ENCODE measurements at regions not wholly inside any gene's neighbourhood (a gene's known extent, or its start where the extent isn't known, plus 50 kb on each side); places are given as distances from the start of the nearest gene placed in this dataset.

GRCh38 chr3:78201091-78201490 is 1161.2 kb downstream of the ROBO2 start:
- H3K27ac ChIP-seq, result no peak overlapping the region
- TF ChIP-seq, protein P1, sequence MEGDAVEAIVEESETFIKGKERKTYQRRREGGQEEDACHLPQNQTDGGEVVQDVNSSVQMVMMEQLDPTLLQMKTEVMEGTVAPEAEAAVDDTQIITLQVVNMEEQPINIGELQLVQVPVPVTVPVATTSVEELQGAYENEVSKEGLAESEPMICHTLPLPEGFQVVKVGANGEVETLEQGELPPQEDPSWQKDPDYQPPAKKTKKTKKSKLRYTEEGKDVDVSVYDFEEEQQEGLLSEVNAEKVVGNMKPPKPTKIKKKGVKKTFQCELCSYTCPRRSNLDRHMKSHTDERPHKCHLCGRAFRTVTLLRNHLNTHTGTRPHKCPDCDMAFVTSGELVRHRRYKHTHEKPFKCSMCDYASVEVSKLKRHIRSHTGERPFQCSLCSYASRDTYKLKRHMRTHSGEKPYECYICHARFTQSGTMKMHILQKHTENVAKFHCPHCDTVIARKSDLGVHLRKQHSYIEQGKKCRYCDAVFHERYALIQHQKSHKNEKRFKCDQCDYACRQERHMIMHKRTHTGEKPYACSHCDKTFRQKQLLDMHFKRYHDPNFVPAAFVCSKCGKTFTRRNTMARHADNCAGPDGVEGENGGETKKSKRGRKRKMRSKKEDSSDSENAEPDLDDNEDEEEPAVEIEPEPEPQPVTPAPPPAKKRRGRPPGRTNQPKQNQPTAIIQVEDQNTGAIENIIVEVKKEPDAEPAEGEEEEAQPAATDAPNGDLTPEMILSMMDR (IDR thresholded peaks at IDR 0.05; ENCODE audit: low read depth, low read length), result no peak
- DNase-seq, result no peak
- no peak overlapping the region for H3K4me3 ChIP-seq (ENCODE audit: low read depth, low read length)
- H3K36me3 ChIP-seq, result no peaks in the 10 kb centered on the region
- H3K27me3 ChIP-seq (ENCODE audit: insufficient read depth, low read depth, severe bottlenecking), result no peaks in the 10 kb centered on the region
- no peaks in the 10 kb centered on the region for H3K9me3 ChIP-seq (ENCODE audit: severe bottlenecking)

- H3K27me3 ChIP-seq (ENCODE audit: insufficient read depth, low read depth, severe bottlenecking), result no peaks in the 10 kb centered on the region
- no peaks in the 10 kb centered on the region for H3K9me3 ChIP-seq (ENCODE audit: severe bottlenecking)
- H3K4me3 ChIP-seq (ENCODE audit: low read depth, low read length), result no peak overlapping the region
- H3K27ac ChIP-seq, result no peak overlapping the region
- H3K36me3 ChIP-seq, result no peaks in the 10 kb centered on the region
- DNase-seq, result peak; percentile 11
- TF ChIP-seq, protein P1 (IDR thresholded peaks at IDR 0.05; ENCODE audit: low read depth, low read length), result no peak
Observed at GRCh38 chr3:78204977-78205376, 1165.1 kb downstream of the ROBO2 start.

DNA sequence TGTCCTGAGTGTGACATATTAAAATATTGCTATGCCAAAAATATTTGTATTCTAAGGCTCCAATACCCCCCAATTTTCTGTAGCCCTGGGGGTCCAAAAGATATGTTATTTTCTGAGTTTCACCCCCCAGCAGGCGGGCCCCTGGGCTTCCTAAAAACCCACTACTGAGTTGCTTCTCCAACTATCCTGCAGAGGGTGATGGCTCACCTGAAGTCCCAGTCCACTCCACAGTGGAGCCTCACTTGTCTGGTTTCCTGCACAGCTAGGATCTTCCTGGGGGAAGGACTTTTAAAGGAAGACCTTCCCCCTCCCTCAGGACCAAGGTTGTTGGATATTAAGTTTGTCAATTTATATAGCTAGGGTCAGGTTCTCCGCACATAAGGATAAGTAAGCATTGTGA is 1181.4 kb downstream of the ROBO2 start:
- Histone ChIP-seq H3K4me3 (ENCODE audit: low read depth, low read length) (no peak overlapping the region), H3K27ac (no peak overlapping the region), H3K27me3 (ENCODE audit: insufficient read depth, low read depth, severe bottlenecking) (no peaks in the 10 kb centered on the region), H3K36me3 (no peaks in the 10 kb centered on the region), H3K9me3 (ENCODE audit: severe bottlenecking) (no peaks in the 10 kb centered on the region)
- DNase-seq, result peak; percentile 10
- TF ChIP-seq, protein P1 (IDR thresholded peaks at IDR 0.05; ENCODE audit: low read depth, low read length), result peak; percentile 29

- DNase-seq, result no peak
- TF ChIP-seq, protein P1 (IDR thresholded peaks at IDR 0.05; ENCODE audit: low read depth, low read length), result no peak
- no peaks in the 10 kb centered on the region for H3K27me3 ChIP-seq (ENCODE audit: insufficient read depth, low read depth, severe bottlenecking)
- no peaks in the 10 kb centered on the region for H3K36me3 ChIP-seq
- no peak overlapping the region for H3K27ac ChIP-seq
- H3K4me3 ChIP-seq (ENCODE audit: low read depth, low read length), result no peak overlapping the region
- H3K9me3 ChIP-seq (ENCODE audit: severe bottlenecking), result no peaks in the 10 kb centered on the region
Observed at GRCh38 chr3:78221796-78222195, 1181.9 kb downstream of the ROBO2 start.

DNA sequence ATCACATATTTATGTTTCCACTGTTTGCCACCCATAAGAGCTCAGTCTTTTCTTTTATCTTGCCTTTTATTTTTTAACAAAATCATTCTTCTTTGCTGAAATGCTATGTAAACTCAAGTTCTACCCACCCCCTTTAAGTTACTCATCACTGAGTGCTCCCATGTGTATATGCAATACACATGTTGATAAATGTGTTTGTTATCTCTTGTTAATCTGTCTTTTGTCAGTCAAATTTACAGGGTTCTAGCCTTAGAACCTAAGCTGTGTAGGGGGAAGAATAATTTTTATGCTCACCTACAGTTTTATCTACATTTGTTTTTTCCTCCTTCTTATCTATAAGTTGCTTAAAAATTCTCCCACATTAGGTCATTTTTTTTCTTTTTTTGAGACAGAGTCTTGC is 1195.9 kb downstream of the ROBO2 start:
- no peak for DNase-seq

DNA sequence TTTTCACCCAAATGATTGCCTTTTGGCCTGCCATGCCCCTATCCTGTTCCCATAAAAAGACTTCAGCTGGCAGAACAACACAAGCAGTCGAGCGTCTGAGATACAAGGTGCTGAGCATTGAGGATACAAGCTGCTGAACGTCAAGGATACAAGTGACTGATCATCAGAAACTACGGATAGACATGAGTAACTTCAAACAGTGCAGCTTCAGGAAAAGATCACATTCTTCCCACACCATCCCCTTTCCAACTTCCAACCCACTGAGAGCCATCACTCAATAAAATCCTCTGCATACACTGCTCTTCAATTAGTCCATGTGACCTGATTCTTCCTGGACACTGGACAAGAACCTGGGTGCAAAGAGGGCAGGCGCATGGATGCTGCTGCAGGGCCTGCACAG is 1198.9 kb downstream of the ROBO2 start:
- Histone ChIP-seq H3K4me3 (ENCODE audit: low read depth, low read length) (no peak overlapping the region), H3K36me3 (no peaks in the 10 kb centered on the region), H3K9me3 (ENCODE audit: severe bottlenecking) (peaks cover 3% of the 10 kb centered on the region), H3K27ac (no peak overlapping the region), H3K27me3 (ENCODE audit: insufficient read depth, low read depth, severe bottlenecking) (no peaks in the 10 kb centered on the region)
- no peak for DNase-seq
- TF ChIP-seq, protein P1 (IDR thresholded peaks at IDR 0.05; ENCODE audit: low read depth, low read length), result no peak

More for the DNA sequence above, 1195.9 kb downstream of the ROBO2 start:
- H3K27ac ChIP-seq, result no peak overlapping the region
- no peaks in the 10 kb centered on the region for H3K36me3 ChIP-seq
- TF ChIP-seq, protein P1 (IDR thresholded peaks at IDR 0.05; ENCODE audit: low read depth, low read length), result no peak
- no peaks in the 10 kb centered on the region for H3K9me3 ChIP-seq (ENCODE audit: severe bottlenecking)
- no peaks in the 10 kb centered on the region for H3K27me3 ChIP-seq (ENCODE audit: insufficient read depth, low read depth, severe bottlenecking)
- no peak overlapping the region for H3K4me3 ChIP-seq (ENCODE audit: low read depth, low read length)
